ENCODE measurements at regions not wholly inside any gene's neighbourhood (a gene's known extent, or its start where the extent isn't known, plus 50 kb on each side); places are given as distances from the start of the nearest gene placed in this dataset.

DNA sequence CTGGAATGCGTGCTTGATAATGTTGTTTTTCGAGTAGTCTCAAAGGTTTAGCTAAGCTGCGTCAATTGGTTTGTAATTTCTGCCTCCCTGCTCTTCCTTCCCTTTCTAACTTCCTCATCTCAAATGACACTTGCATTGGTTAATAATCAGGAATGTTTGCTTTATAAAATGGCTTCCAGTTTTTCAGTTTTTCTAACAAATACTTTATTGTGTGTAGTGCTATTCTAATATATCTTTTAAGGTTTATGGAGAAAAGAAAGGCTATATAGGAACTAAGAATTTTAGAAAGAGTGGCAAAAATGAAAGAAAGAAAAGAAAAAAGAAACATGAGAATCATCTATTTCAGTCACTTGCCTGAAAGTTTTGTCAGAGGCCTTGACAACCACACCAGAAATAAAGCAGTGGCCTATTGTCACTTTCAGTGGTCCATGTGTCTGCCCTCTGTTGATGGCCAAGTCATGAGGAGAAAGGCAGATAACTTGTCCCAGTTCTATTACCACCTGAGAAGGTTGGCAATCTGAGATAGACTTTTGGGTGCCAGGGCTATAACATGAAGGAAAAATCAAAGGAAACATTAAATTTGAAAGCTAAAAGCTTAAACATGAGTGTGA lies 221.9 kb upstream of the KITLG start:
- no peak for DNase-seq

GRCh38 chr12:88801227-88802095 lies 221.2 kb upstream of the KITLG start:
- no peak for DNase-seq

DNA sequence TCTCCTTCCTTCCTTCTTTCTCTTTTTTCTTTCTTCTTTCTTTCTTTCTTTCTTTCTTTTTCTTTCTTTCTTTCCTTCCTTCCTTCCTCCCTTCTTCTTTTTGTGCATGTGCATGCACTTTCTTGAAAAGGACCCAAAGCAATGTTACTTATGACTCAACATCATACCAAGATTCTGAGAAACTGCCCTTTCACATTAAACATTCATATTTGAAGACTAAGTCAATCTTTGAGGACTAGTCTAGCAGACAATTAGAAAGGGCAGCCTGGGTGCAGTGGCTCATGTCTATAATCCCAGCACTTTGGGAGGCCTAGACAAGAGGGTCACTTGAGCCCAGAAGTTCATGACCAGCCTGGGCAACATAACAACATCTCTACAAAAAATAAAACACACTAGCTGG lies 212.8 kb upstream of the KITLG start:
- no peak for DNase-seq

- no peak for DNase-seq
Measured at GRCh38 chr12:88790231-88790630, 210.0 kb upstream of the KITLG start.

GRCh38 chr12:88784166-88784565 lies 203.9 kb upstream of the KITLG start:
- no peak for DNase-seq

DNA sequence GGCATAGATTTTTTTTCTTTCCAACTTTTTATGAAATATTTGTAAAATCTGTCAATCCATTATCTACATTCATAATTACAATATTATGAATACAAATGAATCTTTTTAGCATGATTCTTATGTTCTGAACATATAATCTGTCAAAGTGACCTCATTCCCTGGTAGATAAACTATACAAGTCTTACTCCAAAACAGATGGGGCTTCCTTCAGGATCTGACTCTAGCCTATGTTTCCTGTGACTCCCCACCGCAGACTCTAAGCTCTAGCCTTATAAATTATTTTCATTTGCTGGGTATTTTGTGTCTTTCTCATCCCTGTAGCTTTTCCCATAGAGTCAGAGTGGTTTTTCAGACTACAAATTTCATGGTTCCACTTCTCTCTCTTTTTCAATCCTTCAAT lies 202.1 kb upstream of the KITLG start:
- DNase-seq: no peak

GRCh38 chr12:88781909-88782308 lies 201.6 kb upstream of the KITLG start:
- no peak for DNase-seq

DNA sequence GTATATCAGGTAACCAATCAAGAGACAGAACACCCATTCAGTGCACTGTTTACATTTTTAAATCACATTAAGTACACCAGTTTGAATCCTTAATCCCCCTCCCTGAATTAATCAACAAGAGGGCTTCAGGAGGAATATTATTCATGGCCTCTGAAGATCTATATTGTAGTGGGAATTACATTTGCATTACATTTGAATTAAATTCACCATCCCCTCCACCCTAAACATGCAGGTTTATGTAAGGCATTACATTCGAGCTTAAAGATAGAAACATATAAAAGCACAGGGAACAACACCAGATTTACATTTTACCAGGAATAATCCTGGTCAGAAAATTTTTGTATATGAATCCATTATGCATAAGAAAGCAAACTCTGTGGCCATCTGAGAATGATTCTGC lies 197.8 kb upstream of the KITLG start:
- DNase-seq: no peak

DNA sequence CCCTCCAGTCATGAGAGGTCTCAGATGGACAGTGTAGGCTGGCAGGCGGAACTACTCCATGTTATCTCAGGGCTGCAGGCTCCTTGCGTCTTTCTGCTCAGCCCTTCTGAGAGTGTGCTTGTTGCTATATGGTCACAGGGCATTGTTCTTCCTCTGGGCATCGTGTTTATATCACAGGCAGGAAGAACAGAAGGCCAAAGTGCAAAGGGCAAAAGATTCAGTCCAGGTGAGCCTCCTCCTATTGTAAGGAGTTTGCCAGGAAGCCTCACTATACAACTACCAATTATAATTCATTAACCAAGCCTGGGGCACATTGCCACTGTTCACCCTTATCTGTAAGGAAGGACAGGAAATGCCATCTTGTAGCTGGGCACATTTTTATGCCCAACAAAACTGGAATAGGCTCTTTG lies 195.5 kb upstream of the KITLG start:
- DNase-seq: no peak

GRCh38 chr12:88767699-88768098 lies 187.4 kb upstream of the KITLG start:
- no peak for DNase-seq

- DNase-seq: no peak
Measured at GRCh38 chr12:88764781-88765480, 184.7 kb upstream of the KITLG start.

DNA sequence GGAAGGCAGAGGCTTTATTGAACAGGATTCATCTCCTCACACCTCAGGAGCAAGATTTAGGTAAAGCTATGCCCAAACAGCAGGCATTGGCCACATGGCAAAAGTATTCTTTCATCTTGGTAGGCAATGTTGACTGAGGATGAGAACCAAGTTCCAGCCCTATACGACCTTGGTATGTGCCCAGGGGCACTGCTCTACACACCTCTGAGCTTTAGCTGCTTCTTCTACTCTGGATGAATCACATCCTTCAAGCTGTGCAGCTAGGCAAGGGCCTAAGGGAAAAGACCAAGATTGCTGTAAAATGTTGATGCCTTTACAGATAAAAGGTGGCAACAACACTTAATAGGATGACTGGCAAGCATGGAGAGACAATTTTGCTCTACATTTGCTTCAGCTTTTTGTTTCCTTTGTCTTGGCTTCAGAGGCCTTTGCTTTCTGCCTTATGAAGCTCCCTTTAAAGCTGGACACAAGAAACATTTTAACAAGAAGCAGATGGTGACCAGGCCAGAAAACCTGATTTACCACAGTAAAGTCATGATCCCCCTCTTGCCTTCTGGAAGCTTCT lies 183.3 kb upstream of the KITLG start:
- DNase-seq: no peak

GRCh38 chr12:88758176-88758575 lies 177.9 kb upstream of the KITLG start:
- DNase-seq: no peak

DNA sequence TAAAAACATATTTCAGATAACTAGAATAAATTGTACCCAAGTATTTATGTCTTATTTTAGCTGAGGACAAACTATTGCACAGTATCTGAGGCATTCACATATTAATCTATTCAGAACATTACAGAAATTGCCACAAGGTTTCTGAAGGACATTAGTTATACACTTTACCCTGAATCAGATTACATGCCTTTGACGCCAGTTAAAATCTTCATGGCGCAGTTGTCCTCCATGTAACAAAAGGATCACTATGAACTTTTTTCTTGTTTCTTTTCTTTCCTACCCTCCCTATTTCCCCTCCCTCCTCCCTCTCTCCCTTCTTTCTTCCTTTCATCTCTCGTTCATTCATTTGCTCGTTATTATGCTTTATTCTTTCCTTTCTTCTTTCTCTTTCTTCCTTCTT lies 176.6 kb upstream of the KITLG start:
- no peak for DNase-seq

- DNase-seq: no peak
Measured at GRCh38 chr12:88756153-88756552, 175.9 kb upstream of the KITLG start.

GRCh38 chr12:88753707-88754106 lies 173.4 kb upstream of the KITLG start:
- DNase-seq: no peak

DNA sequence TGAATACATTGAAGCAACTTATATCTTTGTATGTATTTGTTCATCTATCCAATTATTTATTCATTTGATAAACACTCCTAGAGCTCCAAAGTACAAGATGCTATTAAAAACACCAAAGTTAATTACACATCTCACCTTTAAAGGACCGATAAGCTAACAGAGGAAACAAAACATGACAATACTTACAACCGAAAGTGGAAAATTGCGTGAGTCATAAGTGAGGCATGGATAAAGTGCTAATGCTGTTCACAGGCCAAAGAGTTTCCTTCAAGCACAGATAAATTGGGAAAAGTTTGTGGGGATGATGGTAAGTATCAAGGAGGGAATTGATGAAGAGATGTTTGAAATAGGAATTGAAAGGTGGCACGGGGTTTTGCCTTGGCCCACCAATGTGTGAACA lies 172.8 kb upstream of the KITLG start:
- DNase-seq: no peak

DNA sequence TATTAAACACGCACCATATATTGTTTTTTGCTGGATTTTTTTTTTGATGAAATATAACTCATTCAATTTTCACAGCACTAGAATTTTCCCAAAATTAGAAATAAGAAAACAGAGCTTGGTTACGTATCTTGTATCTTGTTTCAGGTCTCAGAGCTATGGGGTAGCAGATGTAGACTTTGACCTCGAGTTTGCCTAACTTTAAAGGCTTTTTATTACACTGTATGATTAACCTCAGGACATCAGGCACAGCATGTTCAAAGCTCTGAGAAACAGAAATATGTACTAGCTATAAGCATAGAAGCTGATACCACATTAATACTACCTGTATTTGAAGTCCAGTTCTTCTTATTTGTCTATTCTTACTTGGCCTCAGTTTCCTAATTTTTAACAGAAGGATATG lies 171.9 kb upstream of the KITLG start:
- DNase-seq: no peak

DNA sequence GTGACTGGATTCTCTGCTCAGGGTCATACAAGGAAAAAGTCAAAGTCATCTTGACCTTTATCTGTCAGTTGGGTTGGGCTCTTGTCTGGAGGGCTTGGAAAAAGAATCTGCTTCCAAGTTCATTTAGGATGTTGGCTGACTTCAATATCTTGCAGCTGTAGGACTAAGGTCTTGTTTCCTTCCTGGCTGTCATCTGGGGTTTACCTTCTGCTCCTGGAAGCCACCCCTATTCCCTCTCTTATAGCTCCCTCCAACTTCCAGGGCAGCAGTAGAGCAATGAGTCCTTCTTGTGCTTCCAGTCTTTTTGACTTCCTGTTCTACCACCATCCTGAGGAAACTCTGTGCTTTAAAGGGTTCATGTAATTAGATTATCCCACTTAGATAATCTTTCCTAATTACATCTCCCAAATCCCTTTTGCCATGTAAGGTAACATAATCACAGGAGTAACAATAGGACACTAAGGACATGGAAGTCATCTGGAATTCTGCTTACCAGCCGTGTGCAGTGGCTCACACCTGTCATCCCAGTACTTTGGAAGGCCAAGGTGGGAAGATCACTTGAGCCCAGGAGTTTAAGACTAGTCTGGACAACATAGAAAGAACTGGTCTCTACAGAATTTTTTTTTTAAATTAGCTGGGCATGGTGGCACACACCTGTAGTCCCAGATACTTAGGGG lies 170.7 kb upstream of the KITLG start:
- DNase-seq: no peak

GRCh38 chr12:88746386-88746785 lies 166.1 kb upstream of the KITLG start:
- DNase-seq: no peak

- DNase-seq: no peak
Measured at GRCh38 chr12:88743946-88744685, 163.8 kb upstream of the KITLG start.

DNA sequence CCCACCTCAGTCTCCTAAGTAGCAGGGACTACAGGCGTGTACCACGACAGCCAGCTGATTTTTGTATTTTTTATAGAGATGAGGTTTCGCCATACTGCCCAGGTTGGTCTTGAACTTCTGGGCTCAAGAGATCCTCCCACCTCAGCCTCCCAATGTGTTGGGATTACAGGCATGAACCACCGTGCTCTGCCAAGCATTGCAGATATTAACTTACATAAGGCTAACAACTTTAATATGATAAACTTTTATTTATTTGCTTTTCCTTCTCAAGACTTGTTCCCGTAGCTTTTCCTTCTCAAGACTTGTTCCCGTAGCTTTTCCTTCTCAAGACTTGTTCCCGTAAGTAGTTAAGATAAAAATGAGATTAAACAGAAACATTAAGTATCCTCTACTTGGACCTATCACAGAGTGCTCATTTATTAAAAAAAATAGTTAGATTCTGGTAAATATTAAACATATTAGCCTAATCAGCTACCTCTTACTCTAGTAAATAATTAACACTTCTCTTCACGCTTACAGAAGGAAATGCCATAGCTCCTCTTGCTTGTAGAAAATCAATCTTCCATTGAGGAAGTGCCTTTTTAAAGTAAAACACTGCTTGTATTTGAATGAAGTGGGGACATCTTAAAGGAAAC lies 157.7 kb upstream of the KITLG start:
- no peak for DNase-seq

Measured in CD4-positive, alpha-beta T cell treated with Interleukin-6 for 4 hours (primary cell).